ENCODE measurements at regions not wholly inside any gene's neighbourhood (a gene's known extent, or its start where the extent isn't known, plus 50 kb on each side); places are given as distances from the start of the nearest gene placed in this dataset.

DNA sequence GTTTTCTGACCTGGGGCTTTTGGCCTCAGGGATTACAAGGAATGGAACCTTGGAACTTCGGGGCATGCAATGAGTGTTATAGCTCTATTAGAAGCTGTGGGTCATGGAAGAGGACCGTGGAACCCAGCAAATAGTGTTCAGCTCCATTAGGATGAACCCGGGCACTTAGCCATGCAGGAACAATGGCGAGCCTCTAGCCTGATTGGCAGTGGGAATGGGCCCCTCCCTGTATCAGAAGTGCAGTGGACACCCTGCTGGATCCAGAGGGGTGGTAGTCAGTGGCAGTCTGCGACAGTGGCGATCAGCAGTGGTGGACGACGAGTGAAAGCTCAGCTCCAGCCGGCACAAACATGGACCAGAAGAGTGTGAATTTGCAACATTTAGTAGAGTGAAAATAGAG, 315.4 kb upstream of the TECRL start:
- ATAC-seq (no peak), DNase-seq (ENCODE audit: low spot score) (no peak)
- H3K36me3 Mint-ChIP-seq: peaks cover 33% of the 10 kb centered on the region
- TF ChIP-seq JUN (CRISPR knock-in tag; IDR thresholded peaks at IDR 0.05) (no peak), EMX1 (CRISPR knock-in tag; IDR thresholded peaks at IDR 0.05) (no peak), NR2C2 (CRISPR knock-in tag; IDR thresholded peaks at IDR 0.05) (no peak), ZNF219 (CRISPR knock-in tag; IDR thresholded peaks at IDR 0.05; ENCODE audit: borderline replicate concordance) (no peak), GRHL2 (CRISPR knock-in tag; IDR thresholded peaks at IDR 0.05; ENCODE audit: insufficient replicate concordance, severe bottlenecking) (no peak), FOXJ3 (CRISPR knock-in tag; IDR thresholded peaks at IDR 0.05; ENCODE audit: borderline replicate concordance) (no peak), ZNF416 (CRISPR knock-in tag; IDR thresholded peaks at IDR 0.05) (no peak), PRRX2 (CRISPR knock-in tag; IDR thresholded peaks at IDR 0.05) (no peak), TP53 (CRISPR knock-in tag; IDR thresholded peaks at IDR 0.05) (no peak), TEAD4 (CRISPR knock-in tag; IDR thresholded peaks at IDR 0.05) (no peak), NR3C1 (CRISPR knock-in tag; conservative IDR thresholded peaks at IDR 0.05; ENCODE audit: low read depth) (no peak), CBFB (CRISPR knock-in tag; IDR thresholded peaks at IDR 0.05; ENCODE audit: low read depth) (no peak), ZNF512 (CRISPR knock-in tag; IDR thresholded peaks at IDR 0.05; ENCODE audit: borderline replicate concordance) (no peak)
- TF ChIP-seq, protein P1, sequence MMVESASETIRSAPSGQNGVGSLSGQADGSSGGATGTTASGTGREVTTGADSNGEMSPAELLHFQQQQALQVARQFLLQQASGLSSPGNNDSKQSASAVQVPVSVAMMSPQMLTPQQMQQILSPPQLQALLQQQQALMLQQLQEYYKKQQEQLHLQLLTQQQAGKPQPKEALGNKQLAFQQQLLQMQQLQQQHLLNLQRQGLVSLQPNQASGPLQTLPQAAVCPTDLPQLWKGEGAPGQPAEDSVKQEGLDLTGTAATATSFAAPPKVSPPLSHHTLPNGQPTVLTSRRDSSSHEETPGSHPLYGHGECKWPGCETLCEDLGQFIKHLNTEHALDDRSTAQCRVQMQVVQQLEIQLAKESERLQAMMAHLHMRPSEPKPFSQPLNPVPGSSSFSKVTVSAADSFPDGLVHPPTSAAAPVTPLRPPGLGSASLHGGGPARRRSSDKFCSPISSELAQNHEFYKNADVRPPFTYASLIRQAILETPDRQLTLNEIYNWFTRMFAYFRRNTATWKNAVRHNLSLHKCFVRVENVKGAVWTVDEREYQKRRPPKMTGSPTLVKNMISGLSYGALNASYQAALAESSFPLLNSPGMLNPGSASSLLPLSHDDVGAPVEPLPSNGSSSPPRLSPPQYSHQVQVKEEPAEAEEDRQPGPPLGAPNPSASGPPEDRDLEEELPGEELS (CRISPR knock-in tag; IDR thresholded peaks at IDR 0.05): no peak
- TF ChIP-seq, protein P2, sequence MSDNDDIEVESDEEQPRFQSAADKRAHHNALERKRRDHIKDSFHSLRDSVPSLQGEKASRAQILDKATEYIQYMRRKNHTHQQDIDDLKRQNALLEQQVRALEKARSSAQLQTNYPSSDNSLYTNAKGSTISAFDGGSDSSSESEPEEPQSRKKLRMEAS (CRISPR knock-in tag; IDR thresholded peaks at IDR 0.05): no peak
- ChIA-PET CTCF (no interaction called here), POLR2A (no interaction called here)
- H3K4me3 Mint-ChIP-seq: no peak overlapping the region
- H3K4me1 Mint-ChIP-seq: peaks cover 59% of the 10 kb centered on the region
- peaks cover 26% of the 10 kb centered on the region for H3K9me3 Mint-ChIP-seq
- H3K27ac Mint-ChIP-seq: no peak overlapping the region
- H3K27me3 Mint-ChIP-seq (ENCODE audit: low read depth): no peaks in the 10 kb centered on the region

GRCh38 chr4:64721106-64721505, 311.9 kb upstream of the TECRL start:
- ChIA-PET POLR2A (no interaction called here), CTCF (interaction anchor here (1.0 kb wide), 1 partner anchor 191 kb away, joined by 3 read pairs; no protein-coding TSS in a partner anchor)
- Mint-ChIP-seq H3K4me1 (peaks cover 39% of the 10 kb centered on the region), H3K27ac (no peak overlapping the region), H3K9me3 (peaks cover 50% of the 10 kb centered on the region), H3K36me3 (peaks cover 58% of the 10 kb centered on the region), H3K27me3 (ENCODE audit: low read depth) (no peaks in the 10 kb centered on the region; the same call in 1 of the 2 replicates), H3K4me3 (no peak overlapping the region)
- ATAC-seq: 0 out of 2 replicates have a peak, but pooled peaks have one; percentile 56
- DNase-seq (ENCODE audit: low spot score): no peak
- TF ChIP-seq ZNF416 (CRISPR knock-in tag; IDR thresholded peaks at IDR 0.05) (no peak), ATF6 (CRISPR knock-in tag; IDR thresholded peaks at IDR 0.05) (no peak), IRF1 (CRISPR knock-in tag; IDR thresholded peaks at IDR 0.05) (no peak), CREM (CRISPR knock-in tag; IDR thresholded peaks at IDR 0.05) (no peak), TCF7 (CRISPR knock-in tag; IDR thresholded peaks at IDR 0.05; ENCODE audit: low read depth) (no peak), CBFB (CRISPR knock-in tag; IDR thresholded peaks at IDR 0.05; ENCODE audit: low read depth) (no peak), GABPB1 (CRISPR knock-in tag; IDR thresholded peaks at IDR 0.05) (no peak), ESRRA (CRISPR knock-in tag; IDR thresholded peaks at IDR 0.05; ENCODE audit: borderline replicate concordance) (no peak), MYBL2 (CRISPR knock-in tag; IDR thresholded peaks at IDR 0.05) (no peak), IRF2 (CRISPR knock-in tag; IDR thresholded peaks at IDR 0.05; ENCODE audit: borderline replicate concordance, low read depth) (no peak), GRHL2 (CRISPR knock-in tag; IDR thresholded peaks at IDR 0.05; ENCODE audit: insufficient replicate concordance, severe bottlenecking) (no peak), OVOL2 (CRISPR knock-in tag; IDR thresholded peaks at IDR 0.05; ENCODE audit: borderline replicate concordance) (no peak), ETV6 (CRISPR knock-in tag; IDR thresholded peaks at IDR 0.05) (no peak), SOX15 (CRISPR knock-in tag; IDR thresholded peaks at IDR 0.05) (no peak), CREB1 (CRISPR knock-in tag; IDR thresholded peaks at IDR 0.05) (no peak)
- TF ChIP-seq, protein P3, sequence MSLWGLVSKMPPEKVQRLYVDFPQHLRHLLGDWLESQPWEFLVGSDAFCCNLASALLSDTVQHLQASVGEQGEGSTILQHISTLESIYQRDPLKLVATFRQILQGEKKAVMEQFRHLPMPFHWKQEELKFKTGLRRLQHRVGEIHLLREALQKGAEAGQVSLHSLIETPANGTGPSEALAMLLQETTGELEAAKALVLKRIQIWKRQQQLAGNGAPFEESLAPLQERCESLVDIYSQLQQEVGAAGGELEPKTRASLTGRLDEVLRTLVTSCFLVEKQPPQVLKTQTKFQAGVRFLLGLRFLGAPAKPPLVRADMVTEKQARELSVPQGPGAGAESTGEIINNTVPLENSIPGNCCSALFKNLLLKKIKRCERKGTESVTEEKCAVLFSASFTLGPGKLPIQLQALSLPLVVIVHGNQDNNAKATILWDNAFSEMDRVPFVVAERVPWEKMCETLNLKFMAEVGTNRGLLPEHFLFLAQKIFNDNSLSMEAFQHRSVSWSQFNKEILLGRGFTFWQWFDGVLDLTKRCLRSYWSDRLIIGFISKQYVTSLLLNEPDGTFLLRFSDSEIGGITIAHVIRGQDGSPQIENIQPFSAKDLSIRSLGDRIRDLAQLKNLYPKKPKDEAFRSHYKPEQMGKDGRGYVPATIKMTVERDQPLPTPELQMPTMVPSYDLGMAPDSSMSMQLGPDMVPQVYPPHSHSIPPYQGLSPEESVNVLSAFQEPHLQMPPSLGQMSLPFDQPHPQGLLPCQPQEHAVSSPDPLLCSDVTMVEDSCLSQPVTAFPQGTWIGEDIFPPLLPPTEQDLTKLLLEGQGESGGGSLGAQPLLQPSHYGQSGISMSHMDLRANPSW (CRISPR knock-in tag; conservative IDR thresholded peaks at IDR 0.05; ENCODE audit: low read depth): no peak
